ENCODE measurements at regions not wholly inside any gene's neighbourhood (a gene's known extent, or its start where the extent isn't known, plus 50 kb on each side); places are given as distances from the start of the nearest gene placed in this dataset.

DNA sequence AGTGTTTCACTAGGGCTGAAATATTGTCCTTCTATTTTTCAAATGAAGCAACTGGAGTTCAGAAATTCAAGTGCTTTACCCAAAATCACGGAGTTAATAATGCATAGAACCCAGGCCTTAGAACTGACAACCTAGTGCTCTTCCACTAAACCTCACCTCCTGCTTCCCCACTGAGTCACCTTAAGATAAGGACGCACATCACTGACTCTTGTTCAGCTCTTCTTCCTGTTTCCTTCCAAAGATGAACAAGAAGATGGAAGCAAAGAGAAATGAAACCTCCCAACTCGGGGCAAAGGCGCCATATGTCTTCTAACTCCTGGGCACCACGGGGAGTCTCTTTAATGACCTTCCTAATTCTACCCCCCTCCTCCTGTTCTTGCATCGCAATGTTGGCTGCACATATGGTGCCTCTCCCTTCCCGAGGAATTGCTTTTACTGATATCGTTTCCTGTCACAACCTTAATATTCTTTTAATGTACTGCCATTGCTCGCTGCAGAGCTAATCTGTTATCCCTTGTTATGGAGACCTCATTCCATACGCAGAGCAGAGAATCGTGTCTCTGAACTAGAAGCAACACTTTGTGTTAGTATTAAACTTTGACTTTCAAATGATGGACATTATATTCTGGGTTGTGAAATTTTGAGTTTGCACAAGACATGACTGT is 591.4 kb downstream of the TMEM114 start:
- H3K4me1 Mint-ChIP-seq = no peaks in the 10 kb centered on the region
- H3K36me3 Mint-ChIP-seq = no peaks in the 10 kb centered on the region
- no peaks in the 10 kb centered on the region for H3K27me3 Mint-ChIP-seq (ENCODE audit: insufficient read depth, low read depth)
- Histone ChIP-seq H3K4me2 (no peak overlapping the region), H3K4me3 (no peak overlapping the region), H3K27me3 (no peaks in the 10 kb centered on the region), H3K79me2 (ENCODE audit: low read depth) (no peaks in the 10 kb centered on the region), H3F3A (ENCODE audit: low read depth) (no peaks in the 10 kb centered on the region), H4K20me1 (ENCODE audit: low read depth) (no peaks in the 10 kb centered on the region), H3K9me3 (ENCODE audit: low read depth) (no peaks in the 10 kb centered on the region), H3K4me1 (no peaks in the 10 kb centered on the region), H3K9ac (no peak overlapping the region), H2AFZ (replicated peaks) (no peak overlapping the region), H3K27ac (no peak overlapping the region), H3K36me3 (no peaks in the 10 kb centered on the region)
- DNase-seq (ENCODE audit: low spot score) = no peak
- H3K4me3 Mint-ChIP-seq = no peak overlapping the region
- no peak for TF ChIP-seq EZH2phosphoT487 (IDR thresholded peaks at IDR 0.05)
- TF ChIP-seq EZH2 (IDR thresholded peaks at IDR 0.05) = no peak
- TF ChIP-seq, protein P1, sequence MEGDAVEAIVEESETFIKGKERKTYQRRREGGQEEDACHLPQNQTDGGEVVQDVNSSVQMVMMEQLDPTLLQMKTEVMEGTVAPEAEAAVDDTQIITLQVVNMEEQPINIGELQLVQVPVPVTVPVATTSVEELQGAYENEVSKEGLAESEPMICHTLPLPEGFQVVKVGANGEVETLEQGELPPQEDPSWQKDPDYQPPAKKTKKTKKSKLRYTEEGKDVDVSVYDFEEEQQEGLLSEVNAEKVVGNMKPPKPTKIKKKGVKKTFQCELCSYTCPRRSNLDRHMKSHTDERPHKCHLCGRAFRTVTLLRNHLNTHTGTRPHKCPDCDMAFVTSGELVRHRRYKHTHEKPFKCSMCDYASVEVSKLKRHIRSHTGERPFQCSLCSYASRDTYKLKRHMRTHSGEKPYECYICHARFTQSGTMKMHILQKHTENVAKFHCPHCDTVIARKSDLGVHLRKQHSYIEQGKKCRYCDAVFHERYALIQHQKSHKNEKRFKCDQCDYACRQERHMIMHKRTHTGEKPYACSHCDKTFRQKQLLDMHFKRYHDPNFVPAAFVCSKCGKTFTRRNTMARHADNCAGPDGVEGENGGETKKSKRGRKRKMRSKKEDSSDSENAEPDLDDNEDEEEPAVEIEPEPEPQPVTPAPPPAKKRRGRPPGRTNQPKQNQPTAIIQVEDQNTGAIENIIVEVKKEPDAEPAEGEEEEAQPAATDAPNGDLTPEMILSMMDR (IDR thresholded peaks at IDR 0.05) = no peak
- peaks cover 6% of the 10 kb centered on the region for H3K9me3 Mint-ChIP-seq
- no peak overlapping the region for H3K27ac Mint-ChIP-seq

DNA sequence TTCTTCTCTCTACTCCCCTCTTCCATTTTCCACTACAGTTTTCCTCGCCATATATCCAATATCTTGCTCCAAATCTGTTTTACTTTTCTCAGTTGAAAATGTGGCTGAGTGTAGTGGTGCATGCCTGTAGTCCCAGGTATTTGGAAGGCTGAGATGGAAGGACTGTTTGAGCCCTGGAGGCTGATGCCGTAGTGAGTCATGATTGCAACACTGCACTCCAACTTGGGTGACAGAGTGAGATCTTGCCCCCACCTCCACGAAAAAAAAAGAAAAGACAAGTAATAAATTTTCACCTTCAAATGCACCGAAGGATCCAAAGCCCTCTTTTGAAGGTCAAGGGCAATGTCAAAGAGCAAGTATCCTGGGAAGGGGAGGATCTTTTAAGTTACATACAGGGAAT is 592.3 kb downstream of the TMEM114 start:
- DNase-seq (ENCODE audit: low spot score) = no peak
- Mint-ChIP-seq H3K27me3 (ENCODE audit: insufficient read depth, low read depth) (no peaks in the 10 kb centered on the region), H3K27ac (no peak overlapping the region), H3K9me3 (peaks cover 6% of the 10 kb centered on the region), H3K4me3 (no peak overlapping the region), H3K4me1 (no peaks in the 10 kb centered on the region), H3K36me3 (no peaks in the 10 kb centered on the region)
- H3K27me3 ChIP-seq = no peaks in the 10 kb centered on the region
- H3K27ac ChIP-seq = no peak overlapping the region
- no peak for TF ChIP-seq EZH2phosphoT487 (IDR thresholded peaks at IDR 0.05)
- TF ChIP-seq EZH2 (IDR thresholded peaks at IDR 0.05) = no peak
- H2AFZ ChIP-seq (replicated peaks) = no peak overlapping the region
- H3K4me2 ChIP-seq = no peak overlapping the region
- H3F3A ChIP-seq (ENCODE audit: low read depth) = no peaks in the 10 kb centered on the region
- H3K4me1 ChIP-seq = no peaks in the 10 kb centered on the region
- no peak overlapping the region for H3K4me3 ChIP-seq
- H3K9ac ChIP-seq = no peak overlapping the region
- no peaks in the 10 kb centered on the region for H3K79me2 ChIP-seq (ENCODE audit: low read depth)
- H3K36me3 ChIP-seq = no peaks in the 10 kb centered on the region
- H3K9me3 ChIP-seq (ENCODE audit: low read depth) = no peaks in the 10 kb centered on the region
- H4K20me1 ChIP-seq (ENCODE audit: low read depth) = no peaks in the 10 kb centered on the region

DNA sequence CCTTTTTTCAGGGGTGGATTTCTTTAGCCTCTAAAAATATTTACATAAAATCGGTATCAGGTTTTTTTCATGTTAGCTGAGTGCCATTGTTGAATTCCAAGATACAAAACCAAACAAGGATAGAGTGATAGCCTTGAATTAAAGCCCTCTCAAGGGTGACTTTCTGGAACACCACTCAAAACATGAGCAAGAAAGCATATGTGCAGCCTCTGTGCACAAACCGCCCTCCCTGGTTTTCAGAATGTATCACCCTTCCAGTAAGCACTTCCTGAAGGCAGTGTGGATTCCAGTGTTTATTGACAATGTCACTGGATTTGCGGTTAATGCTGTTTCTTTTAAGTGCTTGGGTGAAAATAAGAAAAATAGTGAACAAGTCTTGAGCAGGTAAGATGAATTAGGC is 597.7 kb downstream of the TMEM114 start:
- Mint-ChIP-seq H3K4me1 (no peaks in the 10 kb centered on the region), H3K36me3 (no peaks in the 10 kb centered on the region), H3K9me3 (no peaks in the 10 kb centered on the region), H3K4me3 (no peak overlapping the region), H3K27me3 (ENCODE audit: insufficient read depth, low read depth) (no peaks in the 10 kb centered on the region), H3K27ac (no peak overlapping the region)
- Histone ChIP-seq H3K27me3 (no peaks in the 10 kb centered on the region), H3K9me3 (ENCODE audit: low read depth) (no peaks in the 10 kb centered on the region), H4K20me1 (ENCODE audit: low read depth) (no peaks in the 10 kb centered on the region), H3K4me1 (no peaks in the 10 kb centered on the region), H3K27ac (no peak overlapping the region), H3K79me2 (ENCODE audit: low read depth) (no peaks in the 10 kb centered on the region), H3K4me2 (no peak overlapping the region), H2AFZ (replicated peaks) (no peak overlapping the region), H3K36me3 (no peaks in the 10 kb centered on the region), H3F3A (ENCODE audit: low read depth) (no peaks in the 10 kb centered on the region), H3K9ac (no peak overlapping the region), H3K4me3 (no peak overlapping the region)
- TF ChIP-seq EZH2 (IDR thresholded peaks at IDR 0.05) = no peak
- TF ChIP-seq, protein P1 (IDR thresholded peaks at IDR 0.05) = no peak
- TF ChIP-seq EZH2phosphoT487 (IDR thresholded peaks at IDR 0.05) = no peak
- no peak for DNase-seq (ENCODE audit: low spot score)

DNA sequence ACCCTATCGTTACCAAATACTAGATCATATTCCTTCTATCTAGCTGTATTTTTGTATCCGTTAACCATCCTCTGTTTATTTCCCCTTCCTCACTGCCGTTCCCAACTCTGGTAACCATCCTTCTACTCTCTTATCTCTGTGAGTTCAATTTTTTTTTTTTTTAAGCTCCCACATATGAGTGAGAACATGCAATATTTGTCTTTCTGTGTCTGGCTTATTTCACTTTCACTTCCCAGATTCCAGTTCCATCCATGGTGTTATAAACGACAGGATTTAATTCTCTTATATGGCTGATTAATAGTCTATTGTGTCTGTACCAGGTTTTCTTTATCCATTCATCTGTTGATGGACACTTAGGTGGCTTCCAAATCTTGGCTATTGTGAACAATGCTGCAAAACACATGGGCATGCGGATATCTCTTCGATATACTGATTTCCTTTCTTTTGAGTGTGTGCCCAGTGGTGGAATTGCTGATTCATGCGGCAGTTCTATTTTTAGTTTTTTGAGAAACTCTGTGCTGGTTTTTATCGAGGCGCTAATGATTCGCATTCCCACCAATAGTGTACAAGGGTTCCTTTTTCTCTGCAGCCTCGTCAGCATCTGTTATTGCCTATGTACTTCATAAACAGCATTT is 599.6 kb downstream of the TMEM114 start:
- DNase-seq (ENCODE audit: low spot score) = no peak
- Histone ChIP-seq H3K27ac (no peak overlapping the region), H3K9me3 (ENCODE audit: low read depth) (no peaks in the 10 kb centered on the region), H2AFZ (replicated peaks) (no peak overlapping the region), H3K79me2 (ENCODE audit: low read depth) (no peaks in the 10 kb centered on the region), H3K27me3 (no peaks in the 10 kb centered on the region), H3K4me1 (no peaks in the 10 kb centered on the region), H3K36me3 (no peaks in the 10 kb centered on the region), H3K4me3 (no peak overlapping the region), H3K4me2 (no peak overlapping the region), H4K20me1 (ENCODE audit: low read depth) (no peaks in the 10 kb centered on the region), H3F3A (ENCODE audit: low read depth) (no peaks in the 10 kb centered on the region), H3K9ac (no peak overlapping the region)
- H3K4me3 Mint-ChIP-seq = no peak overlapping the region
- no peaks in the 10 kb centered on the region for H3K9me3 Mint-ChIP-seq
- no peaks in the 10 kb centered on the region for H3K27me3 Mint-ChIP-seq (ENCODE audit: insufficient read depth, low read depth)
- TF ChIP-seq EZH2phosphoT487 (IDR thresholded peaks at IDR 0.05) (no peak), EZH2 (IDR thresholded peaks at IDR 0.05) (no peak)
- TF ChIP-seq, protein P1 (IDR thresholded peaks at IDR 0.05) = no peak
- no peak overlapping the region for H3K27ac Mint-ChIP-seq
- H3K36me3 Mint-ChIP-seq = no peaks in the 10 kb centered on the region
- no peaks in the 10 kb centered on the region for H3K4me1 Mint-ChIP-seq

Data from neural progenitor cell (in vitro differentiated cells).